Epithelial cell of esophagus (primary cell): ENCODE measurements at regions not wholly inside any gene's neighbourhood (a gene's known extent, or its start where the extent isn't known, plus 50 kb on each side); places are given as distances from the start of the nearest gene placed in this dataset.

Experiments
- DNase-seq: peaks from one replicate; pipeline ENCODE4 v3.0.0; 2010; ENCODE audit warnings: low read depth
- H3K4me3 ChIP-seq: 2 replicates; pipeline ENCODE4 v1.5.1; 2011; ENCODE audit warnings: mild to moderate bottlenecking, low read length, control low read depth
- TF ChIP-seq, protein P1 (sequence below): IDR thresholded peaks from 2 replicates; pipeline ENCODE4 v1.5.1; 2011; ENCODE audit warnings: low read depth, mild to moderate bottlenecking, low read length, control low read depth, inconsistent platforms; ENCODE audit not compliant: insufficient read depth; ENCODE audit errors: missing control alignments

DNA sequence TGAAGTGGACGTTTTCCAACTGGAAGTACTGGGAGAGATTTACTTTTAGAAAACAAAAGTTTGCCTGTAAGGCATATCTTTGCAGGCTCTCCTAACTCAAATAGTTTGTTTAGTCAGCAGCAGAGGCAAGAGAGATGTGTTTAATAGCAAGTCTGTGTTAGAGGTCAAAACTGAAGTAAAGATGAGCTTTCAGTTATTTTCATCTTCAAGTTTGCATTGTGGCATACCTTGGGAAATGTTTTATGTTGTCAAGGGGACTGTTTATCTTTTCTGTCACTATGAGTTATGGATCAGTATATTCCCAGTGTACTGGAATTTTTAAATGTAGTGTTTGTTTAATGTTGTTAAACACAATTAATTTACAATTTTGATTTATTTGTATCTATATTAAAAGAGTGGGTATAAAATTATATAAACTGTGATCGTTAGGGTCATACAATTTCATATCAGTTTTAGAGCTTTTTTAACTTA, 169.7 kb upstream of the PPP1R3A start:
- no peak for DNase-seq

DNA sequence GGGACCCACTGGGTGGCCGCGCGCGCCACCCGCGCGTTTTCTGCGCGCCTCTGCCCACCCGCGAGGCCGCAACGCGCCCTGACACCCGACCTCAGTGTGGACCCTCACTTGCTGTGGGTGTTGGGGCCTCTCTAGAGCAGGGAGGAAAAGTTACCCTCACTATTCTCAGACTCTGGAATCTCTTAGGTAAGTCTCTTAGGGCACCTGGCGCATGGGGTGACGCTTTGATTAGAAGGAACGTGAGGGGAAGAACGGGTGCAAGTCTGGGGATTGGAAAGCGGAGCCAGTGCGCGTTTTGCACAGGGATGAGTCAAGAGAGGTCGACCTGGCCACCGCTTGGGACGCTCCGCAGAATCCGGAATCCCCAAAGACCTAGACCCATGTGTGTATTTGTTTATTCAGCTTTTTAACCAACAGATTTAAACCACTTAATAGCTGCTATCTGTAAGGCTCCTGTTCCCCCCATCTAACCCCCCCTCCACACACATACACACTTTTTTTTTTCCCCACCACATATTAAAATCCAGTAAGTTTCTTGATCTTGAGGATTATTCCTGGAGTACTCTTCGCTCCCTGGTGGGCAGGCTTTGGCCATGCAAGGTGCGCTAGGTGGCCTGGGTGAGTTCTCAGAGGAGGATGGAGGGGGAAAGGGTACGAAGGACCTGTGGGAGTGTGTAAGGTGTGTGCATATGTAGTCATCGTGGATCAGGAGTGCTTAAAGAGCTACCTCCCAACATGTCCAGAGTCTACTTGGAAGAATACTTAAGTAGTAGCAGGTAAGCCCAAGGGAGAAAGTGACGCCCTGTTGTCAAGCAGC, 169.1 kb upstream of the PPP1R3A start:
- H3K4me3 ChIP-seq: peak overlapping the region; percentile 20
- DNase-seq: no peak
- TF ChIP-seq, protein P1, sequence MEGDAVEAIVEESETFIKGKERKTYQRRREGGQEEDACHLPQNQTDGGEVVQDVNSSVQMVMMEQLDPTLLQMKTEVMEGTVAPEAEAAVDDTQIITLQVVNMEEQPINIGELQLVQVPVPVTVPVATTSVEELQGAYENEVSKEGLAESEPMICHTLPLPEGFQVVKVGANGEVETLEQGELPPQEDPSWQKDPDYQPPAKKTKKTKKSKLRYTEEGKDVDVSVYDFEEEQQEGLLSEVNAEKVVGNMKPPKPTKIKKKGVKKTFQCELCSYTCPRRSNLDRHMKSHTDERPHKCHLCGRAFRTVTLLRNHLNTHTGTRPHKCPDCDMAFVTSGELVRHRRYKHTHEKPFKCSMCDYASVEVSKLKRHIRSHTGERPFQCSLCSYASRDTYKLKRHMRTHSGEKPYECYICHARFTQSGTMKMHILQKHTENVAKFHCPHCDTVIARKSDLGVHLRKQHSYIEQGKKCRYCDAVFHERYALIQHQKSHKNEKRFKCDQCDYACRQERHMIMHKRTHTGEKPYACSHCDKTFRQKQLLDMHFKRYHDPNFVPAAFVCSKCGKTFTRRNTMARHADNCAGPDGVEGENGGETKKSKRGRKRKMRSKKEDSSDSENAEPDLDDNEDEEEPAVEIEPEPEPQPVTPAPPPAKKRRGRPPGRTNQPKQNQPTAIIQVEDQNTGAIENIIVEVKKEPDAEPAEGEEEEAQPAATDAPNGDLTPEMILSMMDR: no peak

More for the DNA sequence above, 169.7 kb upstream of the PPP1R3A start:
- H3K4me3 ChIP-seq: no peak overlapping the region
- TF ChIP-seq, protein P1: no peak

DNA sequence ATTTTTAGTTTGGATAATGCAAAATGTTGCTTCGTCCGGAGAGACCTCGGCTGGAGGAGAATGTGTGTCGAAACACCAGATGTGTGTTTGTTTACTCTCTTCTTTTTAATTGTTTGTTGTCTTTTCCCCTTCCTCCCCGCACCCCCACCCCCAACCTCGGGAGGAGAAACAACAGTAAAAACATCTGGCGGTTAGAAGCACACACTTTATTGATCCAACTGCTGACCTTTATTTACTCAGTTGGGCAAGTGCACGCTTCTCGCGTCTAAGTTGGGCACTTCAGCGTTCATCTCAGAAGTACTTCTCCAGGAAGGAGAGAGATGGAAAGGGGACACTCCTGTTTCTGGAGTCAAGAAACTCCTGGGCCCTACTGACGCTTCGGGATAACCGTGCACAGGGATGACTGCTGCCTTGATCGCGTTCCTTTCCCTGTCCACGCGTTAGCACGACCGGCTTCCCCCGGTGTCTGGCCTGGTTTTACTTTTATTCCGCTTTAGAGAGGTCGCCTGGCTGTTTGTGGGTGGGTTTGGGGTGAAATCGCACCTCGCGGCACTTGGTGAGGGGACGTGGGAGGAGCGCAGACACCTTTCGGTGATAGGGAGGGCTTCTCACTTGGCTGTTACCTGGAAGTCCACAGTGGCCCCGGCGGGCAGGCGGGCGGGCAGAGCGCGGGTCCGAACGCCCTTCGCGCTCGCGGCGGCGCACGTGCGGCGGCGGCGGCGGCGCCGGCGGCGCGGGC, 168.3 kb upstream of the PPP1R3A start:
- DNase-seq: peak; percentile 27
- peak overlapping the region; percentile 54 for H3K4me3 ChIP-seq
- TF ChIP-seq, protein P1: no peak

DNA sequence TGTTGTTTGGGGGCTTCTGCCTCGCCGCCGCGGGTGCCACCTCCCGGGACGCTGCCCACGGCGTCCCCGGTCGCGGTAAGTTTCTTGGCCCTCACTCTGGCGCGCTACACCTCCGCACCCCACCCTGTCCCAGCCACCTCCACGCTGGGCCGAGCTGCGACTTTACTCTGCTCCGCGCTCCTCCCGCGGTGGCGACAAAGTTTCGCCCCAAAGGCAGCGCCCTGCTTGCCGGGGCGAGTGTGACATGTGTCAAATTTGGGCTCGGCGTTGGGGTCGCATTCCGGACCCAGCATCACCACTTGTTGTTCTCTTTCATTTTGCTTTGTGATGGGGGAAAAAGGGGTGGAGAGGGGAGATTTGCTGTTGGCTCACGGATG, 167.7 kb upstream of the PPP1R3A start:
- TF ChIP-seq, protein P1: no peak
- DNase-seq: no peak
- peak overlapping the region; percentile 54 for H3K4me3 ChIP-seq

DNA sequence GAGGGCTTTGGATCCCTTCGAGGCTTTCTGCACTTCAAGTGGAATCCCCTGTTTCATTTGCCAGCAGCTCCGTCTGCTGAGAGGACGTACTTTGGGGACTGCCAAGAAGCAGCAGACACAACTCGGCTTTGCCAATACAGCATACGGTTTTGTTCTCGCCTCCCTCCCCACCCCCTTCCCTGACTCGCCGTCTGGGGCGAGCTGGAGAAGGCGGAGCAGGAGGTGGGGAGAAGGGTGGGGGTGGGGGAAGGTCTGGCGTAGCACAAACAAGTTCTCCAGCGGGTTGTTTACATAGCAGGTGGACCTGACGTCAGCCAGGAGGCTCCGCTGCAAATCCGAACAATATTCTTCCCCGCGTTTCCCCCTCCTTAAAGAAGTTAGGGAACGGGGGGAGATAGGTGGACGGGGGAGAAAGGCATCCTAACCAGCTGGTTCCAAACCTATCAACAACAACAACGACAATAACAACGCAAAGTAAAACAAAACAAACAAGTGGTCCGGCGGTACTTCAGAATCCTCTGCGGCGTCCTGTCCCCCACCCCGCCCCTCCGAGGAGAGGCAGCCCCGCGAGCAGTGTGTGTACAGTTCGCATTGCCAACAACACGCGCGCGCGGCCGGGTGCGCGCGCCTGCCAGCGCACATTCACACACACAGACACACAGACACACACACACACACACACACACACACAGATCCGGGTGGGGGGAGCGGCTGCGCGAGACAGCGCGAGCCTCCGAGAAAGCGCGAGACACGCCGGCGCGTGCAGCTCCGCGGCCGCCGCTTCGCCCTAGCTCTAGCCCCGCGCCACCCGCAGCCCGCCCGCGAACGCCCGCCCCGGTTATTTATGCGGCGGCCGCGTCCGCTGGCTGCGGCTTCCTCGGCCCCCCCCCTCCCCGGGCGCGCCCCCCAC, 167.0 kb upstream of the PPP1R3A start:
- H3K4me3 ChIP-seq: peak overlapping the region; percentile 71
- peak; percentile 66 for DNase-seq
- TF ChIP-seq, protein P1: no peak

DNA sequence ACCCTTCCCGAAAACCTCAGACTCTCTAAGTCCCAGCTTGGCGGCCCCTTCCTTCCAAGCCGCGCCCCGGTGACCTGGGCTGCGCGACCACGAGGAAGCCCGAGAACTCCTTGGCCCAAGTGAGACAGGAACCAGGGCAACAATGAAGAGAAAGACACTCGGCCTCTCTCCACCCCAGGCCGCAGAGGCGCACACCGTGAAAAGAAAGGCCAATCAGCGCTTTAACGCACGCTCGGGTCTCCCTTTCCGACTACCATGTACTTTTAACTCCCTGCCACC, 166.4 kb upstream of the PPP1R3A start:
- TF ChIP-seq, protein P1: no peak
- peak overlapping the region; percentile 71 for H3K4me3 ChIP-seq
- DNase-seq: no peak
